KBM-7 (cell line): ENCODE measurements at regions not wholly inside any gene's neighbourhood (a gene's known extent, or its start where the extent isn't known, plus 50 kb on each side); places are given as distances from the start of the nearest gene placed in this dataset.
"Not testable (repeated sequence)": the region's sequence is repeated elsewhere in the genome, so short reads cannot be mapped to it uniquely, and the experiment has no call there.

ENCODE experiments used
- DNase-seq: peaks from one replicate; pipeline ENCODE4 v3.0.0-alpha.2; 2015
- in situ Hi-C: fragments of 300-500 bp; cut with MboI; formaldehyde crosslinking; loops from 2 replicates; pipeline ENCODE4 v1.14.3; 2020; ENCODE audit warnings: low sequenced_read_pairs, low pct_unique_long_range_greater_than_20kb, mixed read lengths

GRCh38 chr11:71638801-71639519 is 56.3 kb upstream of the KRTAP5-11 start:
- in situ Hi-C loops: not testable (repeated sequence)
- peak; percentile 55 for DNase-seq

- in situ Hi-C loops, DNase-seq: not testable (repeated sequence)
These were observed 56.8 kb upstream of the KRTAP5-11 start for GRCh38 chr11:71639520-71639849.

- DNase-seq, in situ Hi-C loops: not testable (repeated sequence)
These were observed 57.2 kb upstream of the KRTAP5-11 start for GRCh38 chr11:71639916-71640315.

GRCh38 chr11:71647078-71647477 is 64.4 kb upstream of the KRTAP5-11 start:
- DNase-seq, in situ Hi-C loops: not testable (repeated sequence)

GRCh38 chr11:71652998-71653397 is 70.3 kb upstream of the KRTAP5-11 start:
- DNase-seq: peak; percentile 11
- in situ Hi-C loops: not testable (repeated sequence)

- DNase-seq, in situ Hi-C loops: not testable (repeated sequence)
These were observed 71.7 kb upstream of the KRTAP5-11 start for GRCh38 chr11:71654423-71654822.

- DNase-seq, in situ Hi-C loops: not testable (repeated sequence)
These were observed 72.4 kb upstream of the KRTAP5-11 start for GRCh38 chr11:71655041-71655440.

GRCh38 chr11:71656513-71656912 is 73.8 kb upstream of the KRTAP5-11 start:
- in situ Hi-C loops: not testable (repeated sequence)

GRCh38 chr11:71664941-71665340 is 82.3 kb upstream of the KRTAP5-11 start:
- DNase-seq, in situ Hi-C loops: not testable (repeated sequence)

More at GRCh38 chr11:71656513-71656912, 73.8 kb upstream of the KRTAP5-11 start:
- DNase-seq: not testable (repeated sequence)

GRCh38 chr11:71698110-71698509 is 115.4 kb upstream of the KRTAP5-11 start:
- in situ Hi-C loops, DNase-seq: not testable (repeated sequence)

GRCh38 chr11:71698961-71699360 is 116.3 kb upstream of the KRTAP5-11 start:
- DNase-seq, in situ Hi-C loops: not testable (repeated sequence)

GRCh38 chr11:71701435-71702291 is 119.0 kb upstream of the KRTAP5-11 start:
- DNase-seq, in situ Hi-C loops: not testable (repeated sequence)

- in situ Hi-C loops, DNase-seq: not testable (repeated sequence)
These were observed 122.5 kb upstream of the KRTAP5-11 start for GRCh38 chr11:71705086-71705737.

- in situ Hi-C loops, DNase-seq: not testable (repeated sequence)
These were observed 123.2 kb upstream of the KRTAP5-11 start for GRCh38 chr11:71705738-71706432.

GRCh38 chr11:71707083-71707482 is 124.4 kb upstream of the KRTAP5-11 start:
- DNase-seq, in situ Hi-C loops: not testable (repeated sequence)

GRCh38 chr11:71709541-71709940 is 123.5 kb upstream of the DEFB108B start:
- DNase-seq, in situ Hi-C loops: not testable (repeated sequence)

GRCh38 chr11:71710171-71710671 is 122.8 kb upstream of the DEFB108B start:
- DNase-seq, in situ Hi-C loops: not testable (repeated sequence)

- in situ Hi-C loops, DNase-seq: not testable (repeated sequence)
These were observed 122.2 kb upstream of the DEFB108B start for GRCh38 chr11:71710701-71711385.
